HG03095 (cell line): ENCODE measurements at regions not wholly inside any gene's neighbourhood (a gene's known extent, or its start where the extent isn't known, plus 50 kb on each side); places are given as distances from the start of the nearest gene placed in this dataset.

ENCODE experiments used
- ATAC-seq: cut with Tn5 transposase; IDR thresholded peaks from one replicate; pipeline ENCODE4 v1.9.1; 2021; ENCODE audit warnings: moderate library complexity; ENCODE audit not compliant: unreplicated experiment

DNA sequence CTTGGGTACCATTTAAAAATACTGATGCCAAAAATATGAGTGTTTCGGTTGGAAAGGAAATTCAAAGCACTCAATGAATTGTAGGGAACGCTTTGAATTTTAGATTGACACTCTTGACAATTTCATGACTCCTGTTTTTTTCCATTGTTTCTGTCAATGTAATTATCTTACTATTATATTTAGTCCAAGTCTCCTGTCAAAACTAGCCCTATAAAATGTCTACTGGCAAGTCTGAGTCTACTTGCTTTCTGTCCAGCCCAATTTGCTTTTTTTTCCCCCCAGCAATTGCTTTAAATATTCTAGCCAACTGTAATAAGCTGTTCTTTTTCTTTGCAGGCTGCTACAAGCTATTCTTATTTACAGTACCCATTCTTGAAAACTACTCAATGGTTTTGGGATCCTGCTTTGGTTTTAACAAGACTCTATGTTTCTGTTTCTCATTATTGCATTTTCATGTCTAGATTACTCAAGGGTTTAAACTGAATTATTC lies 1103.9 kb upstream of the GJE1 start:
- no peak for ATAC-seq

DNA sequence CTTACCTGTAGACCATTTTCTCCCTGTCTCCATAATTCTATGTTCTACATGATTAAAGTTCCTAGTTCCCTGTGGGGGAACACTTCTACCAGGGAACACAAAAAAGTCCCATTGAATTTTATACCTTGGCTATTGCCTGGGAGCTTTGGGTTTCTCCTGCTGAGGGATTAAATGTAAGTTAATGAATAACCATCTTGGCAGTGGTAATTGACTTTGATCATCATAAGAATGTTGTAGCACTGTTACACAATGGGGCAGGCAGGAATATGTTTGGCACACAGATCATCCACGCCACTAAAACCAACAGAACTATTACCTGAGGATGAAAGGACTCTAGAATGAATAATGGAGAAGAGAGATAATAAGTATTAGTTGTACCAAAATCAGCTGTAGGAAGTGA lies 1106.2 kb upstream of the GJE1 start:
- no peak for ATAC-seq

DNA sequence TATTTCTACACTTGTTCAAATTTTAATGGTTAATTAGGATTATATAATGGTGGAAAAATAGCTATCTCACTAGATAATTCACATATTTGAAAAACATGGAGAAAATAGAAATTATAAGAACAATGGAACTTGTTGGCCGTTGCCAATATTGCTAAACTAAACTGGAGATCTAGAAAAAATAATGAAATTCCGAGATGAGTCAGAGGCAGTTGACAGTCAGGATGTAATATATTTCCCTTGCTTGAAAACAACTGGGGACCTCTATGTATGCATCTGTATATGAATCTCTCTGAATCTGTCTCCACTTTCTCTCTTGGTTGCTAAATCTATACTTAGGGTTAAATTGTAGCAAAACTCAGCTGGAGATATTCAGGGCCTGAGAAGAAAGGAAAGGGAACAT lies 1108.2 kb upstream of the GJE1 start:
- ATAC-seq: no peak

DNA sequence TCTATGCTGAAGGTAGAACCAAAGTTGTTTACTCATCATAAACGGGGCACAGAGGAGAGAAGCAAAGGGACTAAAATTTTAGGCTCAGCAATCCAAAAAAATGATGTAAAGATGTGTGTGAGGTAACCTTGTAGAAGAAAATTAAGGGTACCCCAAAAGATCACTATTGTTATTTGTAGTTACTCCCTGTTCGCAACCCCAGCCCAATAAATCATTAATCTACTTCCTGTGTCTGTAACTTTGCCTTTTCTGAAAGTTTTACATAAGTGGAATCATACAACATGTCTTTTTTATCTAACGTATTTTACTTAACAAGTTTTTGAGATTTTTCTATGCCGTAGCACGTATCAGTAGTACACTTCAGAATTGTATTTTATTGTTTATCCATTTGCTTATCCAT lies 1114.8 kb upstream of the GJE1 start:
- no peak for ATAC-seq

DNA sequence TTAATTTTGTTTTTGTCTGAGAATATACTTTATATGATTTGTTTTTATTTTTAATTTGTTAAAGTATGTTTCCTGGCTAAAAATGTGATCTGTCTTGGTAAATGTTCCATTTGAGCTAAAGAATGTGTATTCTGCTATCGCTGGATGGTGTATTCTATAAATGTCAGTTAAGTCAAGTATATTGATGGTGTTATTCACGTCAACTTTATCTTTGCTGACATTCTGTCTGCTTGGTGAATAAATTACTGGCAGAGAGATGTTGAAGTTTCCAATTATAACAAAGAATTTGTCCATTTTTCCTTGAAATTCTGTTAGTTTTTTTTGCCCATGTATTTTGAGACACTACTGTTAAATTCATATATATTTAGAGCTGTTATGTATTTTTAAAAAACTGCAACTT lies 1131.8 kb upstream of the GJE1 start:
- no peak for ATAC-seq

DNA sequence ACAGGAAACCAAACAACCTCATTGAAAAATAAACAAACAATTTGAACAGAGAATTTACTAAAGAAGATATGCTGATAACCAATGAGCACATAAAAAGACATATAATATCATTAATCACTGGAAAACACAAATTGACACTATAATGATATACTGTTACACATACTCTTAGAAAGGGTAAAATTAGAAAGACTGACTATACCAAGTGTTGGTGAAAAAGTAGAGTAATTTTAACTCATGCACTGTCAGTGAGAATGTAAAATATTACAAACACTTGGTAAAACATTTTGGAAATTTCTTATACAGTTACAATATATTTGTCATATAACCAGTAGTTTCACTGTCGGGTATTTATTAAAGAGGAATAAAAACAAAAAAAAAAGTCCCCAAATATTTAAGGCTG lies 1139.2 kb upstream of the GJE1 start:
- ATAC-seq: no peak

DNA sequence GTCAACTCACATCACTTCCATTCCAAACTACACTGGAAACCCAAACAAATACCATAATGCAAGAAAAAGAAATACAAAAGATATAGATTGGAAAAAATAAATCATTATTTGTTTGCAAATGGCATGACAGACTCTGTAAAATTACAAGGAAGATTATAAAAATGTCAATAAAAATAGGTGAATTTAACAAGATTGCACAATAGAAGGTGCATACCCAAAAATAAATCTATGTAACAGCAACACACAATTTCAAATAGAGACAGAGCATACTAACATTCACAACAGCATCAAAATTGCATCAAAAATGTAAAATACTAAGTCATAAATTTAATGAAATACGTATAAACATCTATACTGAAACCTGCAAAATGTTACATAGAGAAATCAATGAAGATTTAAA lies 1140.0 kb upstream of the GJE1 start:
- no peak for ATAC-seq

DNA sequence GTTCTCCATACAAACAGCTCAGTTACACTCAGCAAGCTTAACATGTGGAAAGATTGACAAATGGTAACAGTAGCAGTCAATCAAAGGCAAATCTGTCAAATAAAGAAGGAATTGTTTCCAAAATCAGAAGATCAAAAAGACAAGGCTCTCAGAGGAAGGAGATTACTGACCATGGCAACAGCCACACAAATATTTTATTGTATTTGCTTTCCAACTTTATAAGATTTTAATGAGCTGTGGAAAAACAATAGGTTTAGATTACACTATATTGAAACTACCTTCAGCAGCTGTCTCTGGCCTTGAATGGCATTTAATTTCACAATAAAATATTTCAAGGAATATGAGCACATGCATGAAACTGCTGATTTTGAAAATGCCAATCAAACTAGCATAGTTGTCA lies 1143.9 kb upstream of the GJE1 start:
- ATAC-seq: no peak

DNA sequence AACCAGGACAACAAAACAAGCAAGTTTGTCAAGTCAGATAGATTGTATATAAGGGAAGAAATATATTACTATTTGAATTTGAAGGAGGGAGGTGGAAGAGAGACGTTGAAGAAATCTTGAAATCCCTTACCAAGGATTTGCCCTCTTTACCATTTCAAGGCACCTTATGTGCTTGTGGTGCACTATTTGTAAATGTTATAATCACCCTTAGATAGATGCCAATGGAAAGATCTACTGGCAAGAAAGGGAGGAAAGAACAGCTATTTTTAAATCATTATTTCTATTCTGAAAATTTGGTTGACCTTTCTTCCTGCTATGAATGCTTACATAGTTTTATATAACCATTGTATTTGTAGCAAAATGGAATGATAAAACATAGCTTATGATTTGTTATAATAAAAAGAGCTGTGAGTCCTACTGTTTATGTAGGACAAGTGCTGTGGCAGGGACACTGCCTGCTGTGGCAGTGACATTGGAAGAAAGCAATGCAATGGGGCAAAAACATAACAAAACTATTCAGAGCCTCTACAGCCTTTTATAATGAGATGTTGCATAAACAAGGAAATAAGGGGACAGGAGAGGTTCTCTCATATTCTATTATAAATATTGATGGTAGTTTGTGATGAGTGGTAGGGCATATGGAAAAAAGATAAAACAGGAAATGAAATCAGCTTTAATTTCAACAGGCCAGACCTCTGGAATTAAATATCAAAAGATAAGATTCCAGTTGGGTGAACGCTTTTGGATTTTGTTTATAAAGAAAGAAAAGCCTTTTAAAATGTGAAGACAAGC lies 1145.2 kb upstream of the GJE1 start:
- ATAC-seq: no peak

DNA sequence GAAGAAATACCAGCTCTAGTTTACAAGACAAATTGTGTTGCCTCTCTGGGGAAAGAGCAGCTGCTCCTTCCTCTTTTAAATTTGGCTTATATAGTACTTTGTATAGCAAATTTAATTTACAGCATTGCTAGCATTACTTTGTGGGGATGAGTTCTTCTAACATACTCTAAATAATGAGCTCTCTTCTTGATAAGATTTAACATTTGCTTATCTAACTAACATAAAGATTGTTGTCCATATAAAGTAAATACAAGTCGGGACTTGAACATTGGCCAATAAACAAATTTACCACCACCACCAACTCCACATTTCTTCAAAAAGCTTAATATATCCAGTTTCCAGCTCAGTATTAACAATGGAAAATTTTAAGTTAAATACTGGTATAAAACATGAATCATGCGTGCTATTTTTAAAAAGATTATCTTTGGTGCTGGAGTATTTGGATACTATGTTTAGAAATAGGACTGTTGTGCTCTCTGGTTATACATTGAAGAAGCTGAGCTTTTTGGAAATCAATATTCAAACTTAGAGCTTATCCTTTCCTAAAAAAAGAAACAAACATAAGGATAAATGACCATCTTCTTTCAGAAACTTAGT lies 1146.9 kb upstream of the GJE1 start:
- no peak for ATAC-seq

DNA sequence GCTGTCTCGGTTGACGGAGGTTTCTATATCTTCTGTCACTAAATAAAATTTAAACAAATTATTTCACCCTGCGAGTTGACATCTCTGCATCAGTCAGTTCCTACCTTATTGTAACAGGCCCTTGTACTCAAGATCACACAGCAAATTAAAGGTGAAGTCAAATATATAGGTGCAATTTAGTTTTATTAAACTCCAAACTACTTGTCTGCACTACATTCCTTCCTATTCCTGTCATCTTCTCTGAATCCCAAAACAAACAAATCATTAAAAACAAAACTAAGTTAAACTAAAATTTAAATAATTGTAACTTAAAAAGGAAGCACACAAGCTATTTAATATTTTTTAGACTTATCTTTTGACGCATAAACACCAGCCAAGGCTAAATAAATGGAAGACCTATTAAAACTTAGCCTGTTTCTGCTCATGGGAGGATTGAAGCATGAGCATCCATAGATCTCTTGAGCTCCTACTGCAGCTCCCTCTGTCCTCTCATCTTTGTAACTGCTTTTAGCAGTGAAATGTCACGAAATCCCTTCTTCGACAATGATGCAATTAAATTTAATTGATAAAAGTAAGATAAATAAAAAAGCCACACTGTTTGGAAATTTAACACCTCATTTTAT lies 1152.3 kb upstream of the GJE1 start:
- ATAC-seq: no peak

DNA sequence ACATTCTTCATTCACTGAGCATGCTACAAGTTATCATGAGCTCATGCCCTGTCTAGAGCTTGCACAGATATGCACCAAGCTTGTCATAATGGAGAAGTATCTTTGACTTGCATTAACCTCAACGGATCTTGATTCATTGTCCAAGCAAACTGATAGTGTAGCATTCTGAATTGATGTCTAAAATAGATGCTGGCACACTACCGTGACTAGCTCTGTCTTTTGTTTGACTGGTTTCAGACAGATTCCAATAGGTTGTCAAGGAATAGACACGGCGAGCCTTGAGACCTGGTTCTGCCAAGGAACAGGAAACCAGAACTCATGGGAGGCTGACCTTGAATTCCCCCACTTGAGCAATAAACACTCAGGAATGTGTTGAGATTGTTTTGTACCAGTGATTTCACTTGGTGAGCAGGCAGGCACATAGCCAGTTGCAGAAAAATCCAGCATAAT lies 1153.1 kb upstream of the GJE1 start:
- no peak for ATAC-seq

DNA sequence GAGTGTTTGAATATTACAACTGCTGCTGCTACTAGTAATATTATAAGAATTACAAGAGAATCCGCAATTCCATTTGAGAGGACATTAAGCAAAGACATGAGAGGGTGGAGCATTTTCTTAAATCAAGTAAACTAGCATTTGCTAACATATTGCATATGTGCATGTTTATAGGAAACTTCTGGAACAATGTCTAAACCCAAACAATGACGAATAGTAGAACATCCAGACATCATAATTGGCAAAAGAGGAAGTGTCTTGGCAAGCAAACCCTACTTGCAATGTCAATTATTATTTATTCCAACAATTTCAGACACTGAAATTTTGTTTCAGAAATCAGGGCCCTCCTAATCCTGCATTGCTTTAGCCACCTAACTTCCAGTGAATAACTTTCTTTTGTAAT lies 1155.3 kb upstream of the GJE1 start:
- ATAC-seq: no peak

DNA sequence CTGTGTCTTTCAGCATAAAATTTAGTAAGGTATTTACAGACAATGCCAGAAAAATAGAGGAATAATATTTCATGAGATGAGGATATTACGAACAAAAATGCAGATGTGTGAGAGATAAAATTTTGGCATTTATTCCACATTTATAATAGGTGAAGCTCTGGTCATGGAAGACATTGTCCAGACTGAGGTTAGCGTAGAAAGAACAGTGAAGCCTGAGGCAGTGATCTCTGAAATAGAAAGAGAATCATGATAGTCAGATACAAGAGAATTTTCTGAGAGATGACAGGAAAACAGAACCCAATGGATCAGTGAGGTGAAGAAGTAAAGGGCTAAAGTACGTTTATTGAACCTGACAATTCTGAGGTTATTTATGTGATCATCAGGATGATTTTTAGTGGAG lies 1155.9 kb upstream of the GJE1 start:
- ATAC-seq: no peak

DNA sequence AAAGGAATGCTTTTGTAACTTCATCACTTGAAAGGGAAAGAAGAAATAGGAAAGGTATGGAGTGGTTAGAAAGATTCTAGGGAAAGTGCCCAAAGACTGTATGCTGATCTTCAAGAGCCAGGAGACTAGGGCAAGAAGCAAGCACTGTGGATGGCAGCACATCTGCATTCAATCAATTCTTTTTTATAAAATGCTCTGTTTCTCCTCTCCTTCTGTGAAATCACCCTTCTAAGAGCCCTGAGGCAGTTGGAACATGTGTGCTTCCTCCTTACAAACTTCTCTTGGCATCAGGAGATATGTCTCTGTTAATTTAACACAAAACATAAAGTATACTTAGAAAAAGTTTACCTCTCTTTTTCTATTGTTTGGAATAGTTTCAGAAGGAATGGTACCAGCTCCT lies 1162.2 kb upstream of the GJE1 start:
- ATAC-seq: no peak

DNA sequence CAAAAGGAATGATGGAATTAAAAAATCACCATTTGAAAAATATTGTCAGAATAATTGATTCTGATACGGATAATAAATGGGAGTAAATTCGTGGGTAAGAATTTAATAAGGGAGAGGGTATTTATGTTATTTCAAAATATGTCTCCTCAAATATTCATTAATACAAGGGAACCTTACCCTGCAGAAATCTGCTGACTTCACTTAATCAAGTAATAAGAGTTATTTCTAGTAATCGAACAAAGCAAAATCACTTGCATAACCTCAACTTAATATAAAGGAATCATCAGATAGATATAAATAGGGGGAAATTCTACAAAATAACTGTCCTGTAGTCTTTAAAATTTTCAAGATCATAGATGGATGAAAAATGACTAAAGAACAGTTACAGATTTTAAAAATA lies 1164.7 kb upstream of the GJE1 start:
- ATAC-seq: no peak

DNA sequence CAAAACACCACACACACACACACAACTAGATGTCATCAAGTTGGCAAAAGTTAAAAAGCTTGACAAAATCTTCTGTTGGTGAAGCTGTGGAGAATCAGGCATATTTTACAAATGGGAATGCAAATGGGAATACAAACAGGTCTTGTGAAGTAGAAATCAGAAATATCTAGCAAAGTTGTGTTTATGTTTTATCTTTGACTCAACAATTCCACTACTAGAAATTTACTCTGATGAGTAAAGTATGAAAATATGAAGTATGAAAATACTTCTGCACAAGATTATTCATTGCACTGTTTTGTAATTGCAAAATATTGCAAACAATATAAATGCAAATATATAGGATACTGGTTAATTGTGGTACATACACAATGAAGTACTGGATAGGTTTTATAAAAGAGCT lies 1166.0 kb upstream of the GJE1 start:
- ATAC-seq: no peak

DNA sequence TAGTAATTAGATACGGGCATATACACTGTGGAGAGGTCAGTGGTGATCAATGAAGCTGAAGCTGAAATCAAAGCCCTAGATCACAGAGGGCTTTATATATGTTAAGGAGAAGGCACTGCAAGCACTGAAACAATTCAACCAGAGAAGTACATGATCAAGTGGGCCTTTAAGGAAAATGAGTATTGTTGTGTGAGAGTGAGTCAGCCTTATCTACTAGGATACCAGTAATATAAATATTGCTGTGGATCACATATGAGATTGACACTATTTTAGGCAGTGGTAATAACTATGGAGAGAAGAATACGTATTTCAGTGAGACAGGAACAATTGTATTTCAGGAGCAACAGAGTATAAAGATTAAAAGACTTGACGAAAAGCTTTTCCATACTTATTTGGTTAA lies 1172.2 kb upstream of the GJE1 start:
- ATAC-seq: no peak

DNA sequence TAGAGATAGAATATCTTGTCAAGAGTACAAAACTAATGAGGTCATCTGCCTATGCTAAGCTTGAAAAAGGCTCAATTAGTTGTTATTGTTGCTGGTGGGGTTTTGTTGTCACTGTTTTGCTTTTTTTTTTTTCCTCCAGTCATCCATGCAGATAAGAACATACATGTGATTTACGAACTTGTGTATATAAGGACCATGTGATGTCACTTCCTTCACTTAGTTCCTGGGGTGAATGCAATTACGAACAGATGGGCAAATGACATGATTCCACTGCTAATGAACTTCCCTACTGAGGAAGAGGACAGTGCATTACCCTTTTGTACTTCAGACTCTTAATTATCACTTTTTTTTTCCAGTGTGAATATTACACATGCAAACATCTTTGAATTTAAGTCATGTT lies 1175.3 kb upstream of the GJE1 start:
- ATAC-seq: no peak

DNA sequence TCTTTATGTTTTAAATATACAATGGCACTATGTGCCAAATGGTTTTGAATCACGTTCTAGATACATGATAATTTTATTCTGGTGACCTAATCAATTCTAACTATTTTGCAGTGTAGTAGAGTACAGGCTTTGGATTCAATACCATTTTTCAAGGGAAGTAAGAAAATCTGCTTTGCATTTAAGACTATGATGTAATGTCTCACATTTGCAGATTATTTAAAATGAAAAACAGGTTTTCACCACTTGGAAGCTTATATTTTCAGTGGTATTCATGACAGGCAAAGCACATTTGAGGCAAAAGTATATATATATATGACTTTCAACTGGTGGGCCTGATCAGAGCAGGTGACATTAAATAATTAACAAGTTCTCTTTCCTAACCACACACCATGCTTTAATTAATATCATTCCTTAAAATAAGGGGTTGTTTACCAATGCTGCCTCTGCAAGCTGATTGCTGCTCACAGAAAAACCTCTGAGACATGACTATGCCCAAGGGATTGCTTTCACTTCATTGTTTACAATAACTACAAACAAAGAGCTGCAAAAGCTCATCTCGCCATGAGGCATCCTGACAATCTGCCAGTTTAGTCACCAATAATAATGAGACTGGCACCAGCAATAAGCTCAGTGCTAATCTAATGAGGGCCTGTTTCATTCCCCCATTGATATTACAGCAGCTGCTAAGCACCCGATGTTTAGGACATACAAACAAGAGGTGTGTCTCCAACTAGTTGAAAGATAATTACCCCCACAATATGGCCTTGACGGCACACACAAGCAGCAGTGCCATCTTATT lies 1176.0 kb upstream of the GJE1 start:
- ATAC-seq: no peak

DNA sequence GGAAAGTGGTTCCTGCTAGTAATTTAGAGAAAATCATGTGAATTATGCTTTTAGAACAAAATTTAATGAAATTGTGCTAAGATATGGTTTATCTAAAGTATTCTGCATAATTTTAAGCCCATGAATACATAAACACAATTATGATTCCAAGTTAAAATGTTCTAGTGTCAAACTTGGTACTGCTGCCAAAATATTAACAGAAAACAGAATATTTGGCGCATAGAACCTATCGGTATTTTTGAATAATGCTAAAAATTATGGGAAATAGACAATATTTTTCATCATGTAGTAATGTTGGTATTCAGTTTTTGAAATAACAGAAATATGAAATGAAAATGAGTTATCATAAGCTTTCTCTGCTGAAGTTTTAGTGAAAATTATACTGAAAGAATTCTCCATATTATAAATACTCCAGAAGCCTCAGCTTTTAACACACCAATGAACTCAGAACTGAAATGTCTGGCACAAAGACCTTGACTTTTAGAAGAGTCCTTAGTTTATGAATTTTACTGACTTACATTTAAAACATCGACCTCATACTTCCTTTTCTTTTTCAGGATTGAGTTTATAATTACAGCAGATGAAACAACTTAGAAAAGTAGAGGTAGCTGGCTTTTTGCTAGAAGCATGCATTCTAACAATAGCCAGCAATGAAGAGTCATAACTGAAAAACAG lies 1192.3 kb upstream of the GJE1 start:
- ATAC-seq: no peak
